ENCODE measurements at regions not wholly inside any gene's neighbourhood (a gene's known extent, or its start where the extent isn't known, plus 50 kb on each side); places are given as distances from the start of the nearest gene placed in this dataset.
A peak's percentile ranks its signal among the peaks of the same experiment; 100 is the strongest.
"Not testable (repeated sequence)": the region's sequence is repeated elsewhere in the genome, so short reads cannot be mapped to it uniquely, and the experiment has no call there.

- intact Hi-C loops (cut with DNase I); ATAC-seq; DNase-seq: not testable (repeated sequence)
Measured at GRCh38 chr12:91634386-91634713, 451.7 kb upstream of the DCN start.

- ATAC-seq: no peak
- intact Hi-C loops (cut with DNase I): no loop called here
- DNase-seq: no peak
Measured at GRCh38 chr12:91633734-91634357, 451.2 kb upstream of the DCN start.

- ATAC-seq (no peak), DNase-seq (no peak)
- intact Hi-C loops (cut with DNase I): no loop called here
Measured at GRCh38 chr12:91633206-91633605, 450.6 kb upstream of the DCN start.

- intact Hi-C loops (cut with DNase I): no loop called here
- ATAC-seq (no peak), DNase-seq (no peak)
Measured at GRCh38 chr12:91632042-91632786, 449.6 kb upstream of the DCN start.

- DNase-seq (no peak), ATAC-seq (peak in 1 of 2 donors; percentile 42)
- intact Hi-C loops (cut with DNase I): no loop called here
Measured at GRCh38 chr12:91630596-91631293, 448.1 kb upstream of the DCN start.

- DNase-seq (no peak), ATAC-seq (no peak)
- intact Hi-C loops (cut with DNase I): no loop called here
Measured at GRCh38 chr12:91630083-91630482, 447.5 kb upstream of the DCN start.

GRCh38 chr12:91629440-91629839 lies 446.8 kb upstream of the DCN start:
- DNase-seq: no peak
- intact Hi-C loops (cut with DNase I): no loop called here
- ATAC-seq: no peak

- ATAC-seq (no peak), DNase-seq (no peak)
- intact Hi-C loops (cut with DNase I): no loop called here
Measured at GRCh38 chr12:91628656-91629055, 446.0 kb upstream of the DCN start.

- ATAC-seq (no peak), DNase-seq (no peak)
- intact Hi-C loops (cut with DNase I): no loop called here
Measured at GRCh38 chr12:91627225-91627624, 444.6 kb upstream of the DCN start.

- no peak for ATAC-seq
- intact Hi-C loops (cut with DNase I): no loop called here
Measured at GRCh38 chr12:91622981-91623380, 440.4 kb upstream of the DCN start.

GRCh38 chr12:91622037-91622436 lies 439.4 kb upstream of the DCN start:
- DNase-seq (no peak), ATAC-seq (no peak)
- intact Hi-C loops (cut with DNase I): no loop called here

More at GRCh38 chr12:91622981-91623380, 440.4 kb upstream of the DCN start:
- DNase-seq: no peak

- intact Hi-C loops (cut with DNase I): no loop called here
- DNase-seq (no peak), ATAC-seq (peak; percentile 78 to 79)
Measured at GRCh38 chr12:91620992-91621391, 438.4 kb upstream of the DCN start.

GRCh38 chr12:91620422-91620821 lies 437.8 kb upstream of the DCN start:
- intact Hi-C loops (cut with DNase I): no loop called here
- DNase-seq (no peak), ATAC-seq (no peak)

- intact Hi-C loops (cut with DNase I): no loop called here
- ATAC-seq: no peak
- no peak for DNase-seq
Measured at GRCh38 chr12:91618281-91618680, 435.7 kb upstream of the DCN start.

GRCh38 chr12:91617818-91618217 lies 435.2 kb upstream of the DCN start:
- intact Hi-C loops (cut with DNase I): no loop called here
- ATAC-seq (no peak), DNase-seq (no peak)

- DNase-seq (no peak), ATAC-seq (no peak)
- intact Hi-C loops (cut with DNase I): no loop called here
Measured at GRCh38 chr12:91616416-91616815, 433.8 kb upstream of the DCN start.

GRCh38 chr12:91613223-91613779 lies 430.7 kb upstream of the DCN start:
- ATAC-seq: no peak
- no peak for DNase-seq
- intact Hi-C loops (cut with DNase I): no loop called here

- no peak for ATAC-seq
- intact Hi-C loops (cut with DNase I): no loop called here
- DNase-seq: no peak
Measured at GRCh38 chr12:91610561-91610960, 427.9 kb upstream of the DCN start.

GRCh38 chr12:91609283-91609682 lies 426.7 kb upstream of the DCN start:
- intact Hi-C loops (cut with DNase I): no loop called here
- ATAC-seq (no peak), DNase-seq (no peak)

- intact Hi-C loops (cut with DNase I): no loop called here
Measured at GRCh38 chr12:91608542-91608941, 425.9 kb upstream of the DCN start.

More at GRCh38 chr12:91608542-91608941, 425.9 kb upstream of the DCN start:
- ATAC-seq: no peak
- DNase-seq: no peak
